Heart left ventricle (tissue), 16 donors: ENCODE measurements at regions not wholly inside any gene's neighbourhood (a gene's known extent, or its start where the extent isn't known, plus 50 kb on each side); places are given as distances from the start of the nearest gene placed in this dataset.

Source experiments
- ATAC-seq, 4 donors: fragments of 200-7000 bp; cut with Tn5 transposase; one replicate each; pipeline ENCODE4 v1.9.1; 2020 to 2022; ENCODE audit warnings: moderate library complexity in 4 of 4, mild to moderate bottlenecking in 3 of 4, moderate number of reproducible peaks in 1 of 4
- DNase-seq, 5 donors: peaks; one replicate each; pipeline ENCODE4 v3.0.0-alpha.2; 2020
- H3K27ac ChIP-seq, 12 donors: fragments of 200-600 bp; sonication (generic) in 4 of 12; one replicate each; pipeline versions ENCODE4 v1.5.0 to v1.8.0; 2016 to 2022; ENCODE audit warnings: mild to moderate bottlenecking in 2 of 12
- H3K27me3 ChIP-seq, 9 donors: fragments of 200-600 bp; sonication (generic) in 2 of 9; one replicate each; pipeline versions ENCODE4 v1.5.1 to v1.8.0; 2016 to 2022; ENCODE audit warnings: mild to moderate bottlenecking in 3 of 9
- H3K36me3 ChIP-seq, 9 donors: fragments of 200-600 bp; sonication (generic) in 2 of 9; one replicate each; pipeline versions ENCODE4 v1.5.0 to v1.8.0; 2018 to 2022; ENCODE audit warnings: mild to moderate bottlenecking in 2 of 9
- H3K4me1 ChIP-seq, 12 donors: fragments of 200-600 bp; sonication (generic) in 4 of 12; one replicate each; pipeline versions ENCODE4 v1.5.0 to v1.8.0; 2016 to 2022; ENCODE audit warnings: mild to moderate bottlenecking in 3 of 12
- H3K4me3 ChIP-seq, 12 donors: fragments of 200-600 bp; sonication (generic) in 4 of 12; one replicate each; pipeline versions ENCODE4 v1.5.0 to v1.8.0; 2017 to 2022; ENCODE audit warnings: mild to moderate bottlenecking in 9 of 12, moderate library complexity in 4 of 12
- H3K9me3 ChIP-seq, 12 donors: fragments of 200-600 bp; sonication (generic) in 4 of 12; one replicate each; pipeline versions ENCODE4 v1.5.0 to v1.8.0; 2016 to 2022; ENCODE audit warnings: mild to moderate bottlenecking in 1 of 12
- CTCF ChIP-seq, 12 donors: fragments of 200-600 bp; sonication (generic) in 4 of 12; IDR thresholded peaks; one replicate each; pipeline versions ENCODE4 v1.5.0 to v1.8.0; 2018 to 2022; ENCODE audit warnings: antibody characterized with exemption in 12 of 12, mild to moderate bottlenecking in 5 of 12
- POLR2A ChIP-seq, 2 donors: fragments of 450-650 bp; IDR thresholded peaks; one replicate each; pipeline ENCODE4 v1.6.1; 2017; ENCODE audit warnings: antibody characterized with exemption in 2 of 2, mild to moderate bottlenecking in 2 of 2, moderate library complexity in 2 of 2
- WGBS, 4 donors: extraction: QIAGEN DNeasy Blood & Tissue Kit in 2 of 4; methylation state at CpG; one replicate each; pipeline versions ENCODE4 v1.1.5 to v1.1.7; 2013 to 2018; 5-methylcytosine and 5-hydroxymethylcytosine counted together
- intact Hi-C, 10 donors: fragments of 100-400 bp; cut with DNase I; formaldehyde crosslinking; loops; one replicate each; pipeline versions ENCODE4 v1.11.1 to v1.14.2; 2022
- donor health status: ischemic (EF 13 %, LVEDD 7.1; RV severe dilation, severe dysfunction).
- donor health status: healthy with polysubstance abuse.
- donor health status: DM: no; HTN: yes; CAD: no.
- donor health status: DM: no; HTN: no; CAD: no.
- donor health status: ischemic (EF 25% LVEDD 6.9; RV normal size, moderate dysfunction).
- donor health status: ischemic (EF 25% LVEDD 5.7; RV mildly dilated, moderate dysfunction).
- donor health status: healthy.
- donor health status: DM: yes; HTN: yes; CAD: no.
- donor health status: ischemic (EF 35%, LVEDD 5.7; RV mildly dilated, moderate dysfunction).
- donor health status: nonischemic (EF 11% LVEDD 7.7; RV severe dilation, severe dysfunction).
- donor health status: DM: yes; HTN: yes; CAD: no.
- donor health status: PGD.
- donor health status: ischemic (EF 29% LVEDD 5.4; RV normal size, mild dysfunction).
- donor health status: nonischemic (EF 23%, LVEDD 6.1; RV moderate dilation, normal function).

GRCh38 chr11:42179216-42179615, 719.8 kb upstream of the LRRC4C start:
- no peak overlapping the region for H3K27ac ChIP-seq
- DNase-seq (no peak), ATAC-seq (no peak)
- 32 to 40% (median 35%) methylated on average over 2 of the region's 2 CpGs for WGBS, 4 donors
- H3K27me3 ChIP-seq: no peaks in the 10 kb centered on the region
- no peak overlapping the region for H3K4me3 ChIP-seq
- H3K4me1 ChIP-seq: no peaks in the 10 kb centered on the region
- no peaks in the 10 kb centered on the region for H3K9me3 ChIP-seq
- H3K36me3 ChIP-seq: no peaks in the 10 kb centered on the region
- TF ChIP-seq CTCF (IDR thresholded peaks at IDR 0.05): no peak
- no peak for TF ChIP-seq POLR2A (IDR thresholded peaks at IDR 0.05)
- intact Hi-C loops: no loop called here

DNA sequence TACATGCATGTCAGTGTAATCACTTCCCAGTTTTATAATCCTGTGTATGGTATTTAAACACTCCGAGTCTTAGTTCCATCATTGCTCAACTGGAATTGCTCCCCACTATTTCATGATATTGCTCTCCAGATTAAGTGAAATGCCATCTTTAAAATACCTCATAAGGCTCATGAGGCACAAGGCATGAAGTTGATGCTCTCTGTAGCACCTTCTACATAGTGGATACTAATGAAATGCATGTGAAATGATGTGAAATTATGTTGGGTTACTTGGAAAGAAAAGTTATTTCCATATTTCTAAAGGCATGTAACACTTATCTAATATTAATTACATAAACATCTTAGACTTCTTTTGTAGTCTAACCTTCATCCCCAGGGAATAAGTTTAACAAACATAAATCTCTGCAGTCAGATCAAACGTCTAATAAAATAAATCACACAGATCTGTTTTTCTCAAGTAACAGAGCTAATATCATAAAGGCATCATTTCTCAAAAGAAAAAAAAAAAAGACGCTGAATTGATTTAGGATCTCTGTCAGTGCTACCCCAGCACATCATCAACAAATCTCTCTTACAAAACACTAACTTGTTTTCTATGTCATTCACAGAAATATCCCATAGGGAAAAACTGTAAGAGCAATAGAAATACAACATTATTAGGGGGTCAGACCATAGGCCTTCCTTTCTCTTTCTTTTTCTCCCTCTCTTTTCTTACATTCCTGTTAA, 736.0 kb upstream of the LRRC4C start:
- Histone ChIP-seq H3K27ac (no peak overlapping the region), H3K9me3 (peaks cover 0 to 8% (median 0%) of the 10 kb centered on the region in 12 donors), H3K4me1 (no peaks in the 10 kb centered on the region), H3K27me3 (no peaks in the 10 kb centered on the region), H3K36me3 (no peaks in the 10 kb centered on the region), H3K4me3 (no peak overlapping the region)
- TF ChIP-seq CTCF (IDR thresholded peaks at IDR 0.05) (no peak), POLR2A (IDR thresholded peaks at IDR 0.05) (no peak)
- 42 to 57% (median 47%) methylated on average over 3 of the region's 3 CpGs for WGBS, 4 donors
- intact Hi-C loops: no loop called here
- ATAC-seq (no peak), DNase-seq (no peak)

- intact Hi-C loops: no loop called here
- no peak for ATAC-seq
- H3K4me1 ChIP-seq: no peaks in the 10 kb centered on the region
- no peak overlapping the region for H3K27ac ChIP-seq
- DNase-seq: no peak
- TF ChIP-seq POLR2A (IDR thresholded peaks at IDR 0.05) (no peak), CTCF (IDR thresholded peaks at IDR 0.05) (no peak)
- no peaks in the 10 kb centered on the region for H3K36me3 ChIP-seq
- H3K27me3 ChIP-seq: no peaks in the 10 kb centered on the region
- H3K4me3 ChIP-seq: no peak overlapping the region
- H3K9me3 ChIP-seq: peaks cover 0 to 8% (median 0%) of the 10 kb centered on the region in 12 donors
- 87 to 91% (median 90%) methylated on average over 6 of the region's 6 CpGs for WGBS, 4 donors
Measured at GRCh38 chr11:42200311-42200710, 740.9 kb upstream of the LRRC4C start.

DNA sequence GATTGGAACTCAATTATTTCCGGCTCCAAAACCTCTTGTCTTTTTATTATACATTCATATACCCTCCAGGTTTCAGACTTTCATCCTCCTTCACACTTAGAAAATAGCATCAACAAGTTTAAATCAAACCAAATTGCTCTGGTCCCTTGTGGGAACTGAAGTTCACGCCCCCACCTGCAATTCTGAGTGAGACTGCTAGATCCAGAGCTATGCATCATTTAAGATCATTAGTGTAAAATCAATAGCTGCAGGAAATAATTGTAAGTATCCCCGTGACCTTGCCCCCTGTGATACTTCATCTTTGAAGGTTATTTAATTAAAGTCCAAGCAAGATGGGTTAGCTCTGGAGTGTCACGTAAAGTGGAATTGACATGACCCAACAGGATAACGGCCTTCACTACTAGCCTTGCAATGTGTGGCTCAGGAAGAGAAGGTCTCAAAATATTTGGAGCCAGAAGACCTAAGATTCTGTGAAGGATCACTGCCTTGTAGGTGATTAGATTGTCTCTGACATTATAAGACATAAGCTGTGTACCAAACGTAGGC, 742.2 kb upstream of the LRRC4C start:
- no peak for ATAC-seq
- no peaks in the 10 kb centered on the region for H3K4me1 ChIP-seq
- no peak for TF ChIP-seq POLR2A (IDR thresholded peaks at IDR 0.05)
- TF ChIP-seq CTCF (IDR thresholded peaks at IDR 0.05): no peak
- no peak for DNase-seq
- no peak overlapping the region for H3K27ac ChIP-seq
- intact Hi-C loops: no loop called here
- no peak overlapping the region for H3K4me3 ChIP-seq
- WGBS, 4 donors: 82 to 83% (median 82%) methylated on average over 6 of the region's 6 CpGs
- no peaks in the 10 kb centered on the region for H3K36me3 ChIP-seq
- no peaks in the 10 kb centered on the region for H3K27me3 ChIP-seq
- peaks cover 0 to 8% (median 0%) of the 10 kb centered on the region in 12 donors for H3K9me3 ChIP-seq
